HG02623 (cell line): ENCODE measurements at regions not wholly inside any gene's neighbourhood (a gene's known extent, or its start where the extent isn't known, plus 50 kb on each side); places are given as distances from the start of the nearest gene placed in this dataset.
"Not testable (repeated sequence)": the region's sequence is repeated elsewhere in the genome, so short reads cannot be mapped to it uniquely, and the experiment has no call there.

Experiments used
- ATAC-seq: cut with Tn5 transposase; IDR thresholded peaks from one replicate; pipeline ENCODE4 v1.9.1; 2021; ENCODE audit warnings: moderate library complexity; ENCODE audit not compliant: unreplicated experiment

DNA sequence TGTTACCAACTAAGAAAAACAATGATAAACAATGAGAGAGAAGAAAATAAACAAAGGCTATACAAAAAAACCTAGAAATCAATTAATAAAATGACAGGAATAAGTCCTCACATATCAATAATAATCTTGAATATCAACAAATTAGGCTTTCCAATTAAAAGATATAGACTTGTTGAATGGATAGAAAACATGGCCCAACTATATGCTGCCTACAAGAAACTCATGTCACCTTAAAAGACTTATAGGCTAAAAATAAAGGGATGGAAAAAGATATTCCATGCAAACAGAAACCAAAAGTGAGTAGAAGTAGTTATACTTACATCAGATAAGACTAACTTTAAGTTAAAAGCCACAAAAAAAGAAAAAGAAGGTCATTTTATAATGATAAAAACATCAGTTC lies 183.9 kb downstream of the MYRFL start:
- ATAC-seq = no peak

DNA sequence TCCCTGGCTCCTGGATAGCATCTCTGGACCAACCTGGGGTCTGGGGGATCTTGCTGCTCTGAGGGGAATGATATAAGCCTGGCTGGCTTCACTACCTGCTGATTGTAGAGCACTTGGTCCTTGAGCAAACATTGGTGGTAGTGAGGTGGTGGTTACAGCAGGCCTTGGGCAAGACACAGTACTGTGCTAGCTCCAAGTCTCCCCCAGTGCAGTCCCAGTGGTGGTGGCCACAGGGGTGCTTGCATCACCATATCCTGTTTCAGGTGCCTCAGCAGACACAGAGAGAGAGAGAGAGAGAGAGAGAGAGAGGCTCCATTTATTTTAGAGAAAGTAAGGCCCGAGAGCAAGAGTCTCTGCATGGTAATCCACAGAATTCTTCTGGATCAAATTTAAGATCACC lies 186.3 kb downstream of the MYRFL start:
- no peak for ATAC-seq

DNA sequence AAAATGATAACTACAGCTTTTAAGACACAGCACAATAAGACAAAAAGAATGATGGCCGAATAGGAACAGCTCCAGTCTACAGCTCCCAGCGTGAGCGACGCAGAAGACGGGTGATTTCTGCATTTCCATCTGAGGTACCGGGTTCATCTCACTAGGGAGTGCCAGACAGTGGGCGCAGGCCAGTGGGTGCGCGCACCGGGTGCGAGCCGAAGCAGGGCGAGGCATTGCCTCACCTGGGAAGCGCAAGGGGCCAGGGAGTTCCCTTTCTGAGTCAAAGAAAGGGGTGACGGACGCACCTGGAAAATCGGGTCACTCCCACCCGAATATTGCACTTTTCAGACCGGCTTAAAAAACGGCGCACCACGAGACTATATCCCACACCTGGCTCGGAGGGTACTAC lies 188.0 kb downstream of the MYRFL start:
- ATAC-seq = not testable (repeated sequence)

DNA sequence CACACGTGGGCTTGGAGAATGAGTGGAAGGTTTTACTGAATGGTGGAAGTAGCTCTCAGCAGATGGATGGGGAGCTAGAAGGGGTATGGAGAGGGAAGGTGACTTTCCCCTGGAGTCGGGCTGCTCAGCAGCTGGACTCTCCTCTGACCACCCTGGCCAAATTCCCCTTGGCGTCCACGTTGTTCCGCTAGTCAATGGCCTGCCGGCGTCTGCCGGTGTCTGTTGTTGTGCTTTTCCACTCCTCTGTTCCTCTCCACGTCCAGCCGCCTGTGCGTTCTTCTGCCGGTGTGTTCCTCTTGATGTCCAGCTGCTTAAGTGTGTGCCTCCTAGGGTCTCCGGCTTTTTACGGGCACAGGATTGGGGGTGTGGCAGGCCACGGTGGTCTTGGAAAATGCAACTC lies 203.5 kb downstream of the MYRFL start:
- ATAC-seq = no peak

DNA sequence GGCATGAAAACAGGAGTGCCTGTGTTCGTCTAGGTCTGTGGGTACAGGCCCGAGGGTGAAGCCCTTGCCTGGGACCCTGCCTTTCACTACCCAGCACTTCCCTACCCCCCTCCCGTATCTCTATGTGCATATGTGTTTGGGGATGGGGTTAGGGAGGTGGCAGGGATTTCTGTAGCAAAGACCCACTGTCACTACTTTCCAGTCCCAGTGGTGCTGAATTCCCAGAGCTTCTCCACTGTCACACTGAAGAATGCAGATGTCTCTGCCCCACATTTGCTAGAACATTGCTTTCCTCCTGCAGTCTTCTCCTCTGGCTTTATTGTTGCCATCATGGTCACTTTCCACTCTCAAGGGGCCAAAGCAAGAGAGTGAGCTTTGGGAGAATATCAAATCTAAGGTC lies 203.9 kb downstream of the MYRFL start:
- ATAC-seq = no peak

DNA sequence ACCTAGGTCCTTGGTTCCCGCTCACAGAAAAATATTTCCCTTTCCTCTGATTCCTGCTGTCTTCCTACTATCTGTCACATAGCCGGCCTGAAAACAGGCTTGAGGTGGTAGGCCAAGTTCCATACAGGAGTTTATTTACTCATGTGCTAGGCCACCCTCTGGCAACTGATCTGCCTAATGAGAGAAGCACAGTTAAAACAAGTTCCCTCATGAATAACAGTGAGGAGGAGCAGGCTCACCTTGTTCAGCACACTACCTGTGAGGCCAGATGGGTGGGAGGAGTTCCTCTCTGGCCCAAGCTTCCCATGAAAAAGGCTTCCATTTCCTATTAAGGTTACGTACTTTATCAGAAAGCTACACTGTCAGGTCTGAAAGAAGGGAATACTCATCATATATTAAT lies 206.0 kb downstream of the MYRFL start:
- no peak for ATAC-seq

DNA sequence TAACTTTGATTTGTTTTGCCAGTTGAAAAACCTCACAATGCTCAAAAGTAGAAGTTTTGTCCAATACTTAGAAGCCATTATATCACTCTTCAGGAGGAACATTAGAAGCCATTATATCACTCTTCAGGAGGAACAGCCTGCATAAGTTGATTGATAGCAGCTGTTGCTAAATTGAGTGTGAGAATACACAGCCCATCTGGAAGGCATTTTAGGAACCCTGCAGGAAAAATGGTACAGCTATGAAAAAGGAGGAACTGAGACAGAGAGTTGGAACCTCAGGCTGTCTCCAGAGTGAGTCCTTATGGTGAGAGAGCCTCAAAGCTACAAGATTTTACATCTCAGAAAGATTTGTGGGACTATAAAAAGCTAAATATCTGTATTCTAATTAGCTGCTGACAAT lies 207.0 kb downstream of the MYRFL start:
- no peak for ATAC-seq

DNA sequence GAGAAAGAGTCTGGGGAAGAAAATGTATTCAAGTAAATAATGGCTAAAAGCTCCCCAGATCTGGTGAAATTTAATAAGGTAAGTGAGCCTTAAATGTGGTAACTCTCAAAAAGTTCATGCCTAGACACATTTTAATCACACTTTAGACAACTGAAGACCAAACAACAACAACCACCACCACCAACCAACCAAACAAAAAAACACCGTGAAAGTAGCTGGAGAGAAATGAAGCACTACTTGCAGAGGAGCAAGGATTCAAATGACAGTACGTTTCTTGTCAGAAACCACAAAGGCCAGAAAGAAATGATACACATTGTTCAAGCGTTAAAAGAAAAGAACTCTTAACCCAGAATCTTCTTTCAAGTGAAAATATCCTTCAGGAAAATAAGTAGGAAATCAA lies 208.3 kb downstream of the MYRFL start:
- ATAC-seq = no peak

DNA sequence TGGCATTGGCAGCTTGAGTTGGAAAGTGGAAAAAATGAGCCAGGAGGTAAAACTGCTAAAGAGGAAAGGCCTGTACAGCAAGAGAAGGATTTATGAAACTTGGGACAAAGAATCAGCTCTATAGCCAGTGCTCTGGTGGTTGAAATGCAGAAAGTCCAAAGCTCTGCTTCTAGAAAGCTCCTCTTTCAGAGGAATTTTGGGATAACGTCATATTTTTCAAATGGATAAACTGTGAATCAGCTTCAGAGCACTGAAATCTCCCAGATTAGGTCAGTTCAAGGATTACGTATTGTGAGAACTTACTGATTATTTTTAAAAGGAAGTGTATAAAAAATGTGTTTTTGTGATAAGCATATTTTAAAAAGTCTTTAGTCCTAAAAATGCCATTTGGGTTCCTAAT lies 203.1 kb upstream of the CNOT2 start:
- no peak for ATAC-seq

DNA sequence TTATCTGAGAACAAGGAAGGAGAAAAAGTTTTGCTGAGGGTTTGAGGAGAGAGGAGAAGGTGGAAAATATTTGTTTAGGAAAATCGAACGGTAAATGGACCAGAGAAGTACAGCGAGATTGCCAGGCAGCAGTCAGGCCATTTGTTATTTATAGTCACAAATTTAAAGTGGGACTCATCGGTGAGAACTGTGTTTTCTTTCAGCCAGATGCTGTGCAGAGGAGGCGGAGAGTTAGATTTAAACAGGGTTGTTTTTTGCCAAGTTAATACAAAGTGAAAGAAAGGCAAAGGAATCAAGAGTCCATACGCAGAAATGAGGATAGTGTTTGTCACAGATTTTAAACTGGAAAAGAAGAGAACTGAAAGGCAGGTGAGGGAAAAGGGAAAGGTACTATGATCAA lies 200.6 kb upstream of the CNOT2 start:
- ATAC-seq = no peak

DNA sequence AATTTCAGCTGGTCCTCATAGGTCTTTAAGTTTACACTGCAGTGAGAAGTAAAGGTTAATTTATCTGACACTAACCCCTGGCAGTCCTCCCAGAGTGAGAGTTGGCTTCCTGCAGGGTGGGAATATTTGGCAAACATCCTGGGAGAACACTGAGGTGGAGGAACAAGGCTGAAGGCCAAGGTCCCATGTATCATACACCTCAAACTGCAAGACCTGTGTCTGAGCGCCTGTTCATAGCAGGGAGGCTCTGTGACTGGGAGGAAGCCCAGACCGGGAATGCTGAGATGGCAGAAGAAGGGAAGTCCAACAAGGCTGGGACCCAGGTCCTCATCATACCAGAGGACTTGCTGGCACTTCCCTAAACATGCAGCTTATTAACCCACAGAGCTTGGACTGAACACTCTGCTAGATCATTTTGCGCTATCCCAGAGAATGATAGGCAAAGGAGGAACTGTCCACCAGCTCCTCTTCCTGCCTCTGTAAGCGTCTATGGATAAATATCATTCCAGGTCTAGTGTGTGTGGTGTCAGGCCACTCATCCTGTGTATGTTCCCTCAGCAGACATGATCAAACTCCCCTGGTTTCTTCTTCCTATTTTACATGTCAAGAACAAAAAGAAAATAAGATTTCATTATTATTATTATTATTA lies 199.6 kb upstream of the CNOT2 start:
- no peak for ATAC-seq

DNA sequence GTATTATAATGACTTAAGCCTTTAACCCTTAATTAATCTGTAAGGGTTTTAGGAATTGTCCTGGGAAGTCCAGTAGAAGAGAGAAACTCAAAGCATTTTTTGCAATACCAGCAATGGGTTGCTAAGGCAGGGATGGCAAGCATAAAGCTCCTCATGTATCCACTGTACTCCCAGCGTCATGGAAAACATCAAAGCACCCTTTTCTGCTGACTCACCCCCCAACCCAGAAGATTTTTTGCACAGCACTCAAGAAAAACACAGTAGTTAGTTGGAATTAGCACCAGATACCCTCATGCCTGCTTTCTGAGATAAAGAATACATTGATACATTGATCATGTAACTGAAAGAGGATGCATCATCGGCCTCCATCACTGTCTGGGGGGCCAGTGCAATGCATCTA lies 199.1 kb upstream of the CNOT2 start:
- no peak for ATAC-seq

DNA sequence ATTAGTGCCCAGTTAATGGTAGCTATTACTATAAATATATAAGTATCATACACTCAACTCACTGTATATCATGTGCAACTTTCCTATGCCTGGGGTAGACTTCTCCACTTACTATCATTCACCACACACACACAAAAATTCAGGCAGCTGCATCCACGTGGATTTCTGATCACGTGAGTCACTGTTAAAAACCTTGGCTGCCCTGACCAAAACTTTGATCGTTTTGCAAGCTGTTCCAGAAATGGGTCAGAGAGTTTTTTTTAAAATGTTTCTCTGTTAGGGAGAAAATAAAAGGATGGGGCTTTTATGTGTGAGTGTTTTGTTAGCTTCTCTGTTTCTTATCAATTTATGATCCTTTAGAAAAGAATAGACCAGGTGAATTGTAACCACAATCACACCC lies 198.2 kb upstream of the CNOT2 start:
- no peak for ATAC-seq

DNA sequence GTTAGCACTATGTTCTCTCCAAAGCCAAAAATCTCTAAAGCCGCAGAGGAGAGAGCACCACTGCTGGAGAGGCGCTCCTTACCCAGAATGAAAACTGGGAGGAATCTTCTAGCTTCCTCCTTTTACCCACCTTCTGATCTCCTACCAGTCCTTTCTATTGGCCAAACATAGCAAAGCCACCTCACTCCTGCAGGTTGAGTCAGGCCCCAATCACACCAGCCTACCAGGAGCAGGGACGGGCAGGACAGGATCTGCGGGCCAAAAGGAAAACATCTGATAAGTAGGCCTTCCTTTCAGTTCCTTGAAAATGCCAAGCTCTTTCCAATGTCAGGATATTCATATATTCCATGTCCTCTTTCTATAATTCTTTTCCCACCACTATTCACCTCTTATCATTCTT lies 197.7 kb upstream of the CNOT2 start:
- ATAC-seq = no peak

DNA sequence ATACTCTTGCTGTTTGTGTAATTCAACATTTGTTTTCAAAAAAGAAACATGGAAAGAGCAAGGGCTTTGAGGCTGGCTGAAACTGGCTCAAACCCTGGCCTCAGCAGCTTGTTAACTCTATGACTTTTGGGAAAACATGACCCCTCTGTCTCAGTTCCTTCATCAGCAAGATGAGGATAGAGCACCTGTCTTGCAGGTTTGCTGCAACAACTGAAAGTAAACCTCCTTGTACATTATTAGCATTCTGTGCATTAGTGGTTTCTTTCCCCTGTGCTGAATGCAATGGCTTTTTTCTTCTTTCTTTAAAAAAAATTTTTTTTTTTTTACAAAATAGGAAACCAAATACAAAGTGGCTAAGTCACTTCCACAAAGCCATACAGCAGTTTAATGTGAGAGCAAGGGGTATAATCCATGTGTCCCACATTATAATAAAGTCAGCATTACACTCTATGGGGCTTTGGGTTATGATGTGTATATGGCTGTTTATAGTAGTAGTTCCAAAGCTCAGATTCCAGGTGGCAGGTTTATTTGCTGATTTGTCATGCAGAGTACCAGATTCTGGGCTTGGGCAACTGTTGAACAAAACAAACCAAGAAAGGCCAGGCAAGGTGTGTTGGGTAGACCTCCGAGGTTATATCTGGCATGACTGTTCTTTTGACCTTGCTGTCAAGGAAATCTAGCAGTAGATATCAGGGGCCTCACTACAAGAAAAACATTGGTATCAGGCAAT lies 194.5 kb upstream of the CNOT2 start:
- no peak for ATAC-seq

DNA sequence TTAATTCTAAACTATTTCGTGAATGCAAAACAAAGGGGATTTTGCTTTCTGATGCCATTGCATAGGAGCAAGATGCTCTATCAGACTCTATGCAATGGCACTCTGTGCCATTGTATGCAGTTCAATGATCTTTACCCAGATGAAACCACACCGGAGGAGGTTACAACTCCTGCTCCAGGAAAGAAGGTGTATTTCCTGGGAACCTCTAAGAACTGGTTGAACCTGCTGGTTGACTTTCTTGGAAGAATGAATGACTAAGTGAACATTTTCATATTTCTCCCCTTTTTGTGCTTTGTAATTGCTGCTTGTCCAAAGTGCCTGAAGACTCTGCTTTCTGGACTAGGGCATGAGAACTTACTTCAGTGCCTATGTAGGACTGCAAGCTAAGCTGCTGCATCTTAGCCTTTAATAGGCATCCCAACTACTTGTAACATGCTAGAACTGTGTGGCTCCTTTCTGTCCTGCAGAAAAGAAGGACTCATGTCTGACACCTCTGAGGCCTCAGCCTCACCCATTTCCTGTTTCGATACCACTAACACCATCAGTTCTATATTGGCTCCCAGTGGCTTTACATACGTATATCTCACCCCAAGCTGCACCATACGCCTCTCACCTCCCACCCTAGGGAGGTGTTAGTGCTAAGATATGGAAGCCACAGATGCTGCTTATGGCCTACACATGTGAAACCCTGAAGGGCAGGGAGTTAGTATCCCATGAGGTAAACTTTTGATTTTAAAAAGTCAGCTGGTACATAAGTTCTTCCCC lies 193.5 kb upstream of the CNOT2 start:
- peak; percentile 90 for ATAC-seq

DNA sequence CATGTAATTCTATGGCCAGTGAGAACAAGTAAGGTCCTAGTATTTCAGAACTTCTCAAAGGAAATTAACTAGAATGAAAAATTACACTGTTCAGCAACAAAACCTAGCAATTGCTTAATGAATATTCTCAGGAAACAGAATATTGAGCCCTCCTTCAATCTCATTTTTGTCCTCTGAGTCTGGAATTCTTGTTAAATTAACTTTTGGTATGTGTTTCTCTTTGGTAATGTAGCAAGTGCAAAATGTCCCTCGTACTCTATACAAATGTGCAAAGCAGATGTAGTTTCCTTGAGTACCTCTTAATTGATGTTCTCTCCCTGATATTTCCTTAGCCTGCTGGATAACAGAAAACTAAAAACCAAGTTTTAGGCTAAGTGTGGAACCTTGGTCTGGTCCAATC lies 190.8 kb upstream of the CNOT2 start:
- no peak for ATAC-seq

DNA sequence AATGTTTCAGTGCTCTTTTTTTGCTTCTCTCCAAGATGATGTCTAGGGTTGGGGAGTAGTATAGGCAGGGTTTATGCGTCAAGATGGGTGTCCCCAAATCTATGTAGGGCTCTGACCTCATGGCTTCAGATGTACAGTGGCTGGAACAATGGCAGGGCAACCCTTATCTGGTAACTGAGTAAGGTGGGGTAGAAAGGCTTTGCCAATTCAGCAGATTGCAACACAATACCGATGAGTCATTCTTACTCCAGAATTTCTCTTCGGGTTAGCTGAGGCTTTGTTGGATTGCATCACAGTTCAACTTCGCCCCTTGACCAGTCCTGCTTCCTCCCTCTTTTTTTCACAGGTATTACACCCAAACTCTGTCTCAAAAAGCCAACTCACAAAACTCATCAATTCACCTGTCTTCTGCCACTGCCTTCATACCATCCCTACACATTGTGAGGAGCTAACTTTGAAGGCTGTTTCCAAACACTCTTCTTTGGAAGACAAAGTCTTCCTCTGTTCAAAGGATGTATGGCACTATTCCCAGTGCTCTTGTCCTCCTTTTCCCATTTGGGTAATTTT lies 190.2 kb upstream of the CNOT2 start:
- no peak for ATAC-seq

DNA sequence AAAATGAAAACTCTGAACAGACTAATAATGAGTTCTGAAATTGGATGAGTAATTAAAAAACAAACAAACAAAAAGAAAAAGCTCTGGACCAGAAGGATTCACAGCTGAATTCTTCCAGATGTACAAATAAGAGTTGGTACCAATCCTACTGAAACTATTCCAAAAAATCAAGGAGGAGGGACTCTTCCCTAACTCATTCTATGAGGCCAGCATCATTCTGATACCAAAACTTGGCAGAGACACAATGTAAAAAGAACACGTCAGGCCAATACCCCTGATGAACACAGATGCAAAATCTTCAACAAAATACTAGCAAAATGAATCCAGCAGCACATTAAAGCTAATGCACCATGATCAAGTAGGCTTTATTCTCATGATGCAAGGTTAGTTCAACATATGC lies 183.9 kb upstream of the CNOT2 start:
- ATAC-seq = no peak

DNA sequence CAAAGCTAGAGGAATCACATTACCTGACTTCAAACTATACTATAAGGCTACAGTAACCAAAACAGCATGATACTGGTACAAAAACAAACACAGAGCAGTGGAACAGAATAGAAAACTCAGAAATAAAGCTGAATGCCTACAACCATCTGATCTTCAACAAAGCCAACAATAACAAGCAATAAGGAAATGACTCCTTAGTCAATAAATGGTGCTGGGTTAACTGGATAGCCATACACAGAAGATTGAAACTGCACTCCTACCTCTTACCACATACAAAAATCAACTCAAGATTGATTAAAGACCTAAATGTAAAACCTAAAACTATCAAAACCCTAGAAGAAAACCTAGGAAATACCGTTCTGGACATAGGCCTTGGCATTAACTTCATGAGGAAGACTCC lies 182.6 kb upstream of the CNOT2 start:
- ATAC-seq = no peak

DNA sequence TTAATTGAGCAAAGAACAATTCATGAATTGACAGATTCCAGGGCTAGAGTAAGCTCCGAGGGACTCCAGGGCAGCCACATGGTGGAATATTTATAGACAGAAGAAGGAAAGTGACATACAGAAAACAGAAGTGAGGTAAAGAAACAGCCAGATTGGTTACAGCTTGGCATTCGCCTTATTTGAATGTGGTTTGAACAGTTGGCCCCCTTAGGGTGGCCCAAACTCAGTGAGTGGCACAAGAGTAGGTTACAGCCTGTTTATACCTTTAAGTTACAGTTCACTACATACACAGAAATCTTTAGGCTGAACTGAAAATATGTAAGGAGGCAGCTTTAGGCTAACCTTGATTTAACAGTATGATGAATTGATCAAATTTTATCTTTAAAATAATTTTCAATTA lies 174.5 kb upstream of the CNOT2 start:
- no peak for ATAC-seq
